Hepatocyte (in vitro differentiated cells): ENCODE measurements at regions not wholly inside any gene's neighbourhood (a gene's known extent, or its start where the extent isn't known, plus 50 kb on each side); places are given as distances from the start of the nearest gene placed in this dataset.
"Not testable (repeated sequence)": the region's sequence is repeated elsewhere in the genome, so short reads cannot be mapped to it uniquely, and the experiment has no call there.

Experiments used
- CTCF ChIP-seq: fragments of 200-600 bp; sonication (generic); IDR thresholded peaks from 2 replicates; pipeline ENCODE4 v1.5.1; 2016; ENCODE audit warnings: antibody characterized with exemption, mild to moderate bottlenecking; ENCODE audit not compliant: poor library complexity
- EZH2 ChIP-seq: fragments of 200-600 bp; sonication (generic); IDR thresholded peaks from 2 replicates; pipeline ENCODE4 v1.6.1; 2016; ENCODE audit warnings: antibody characterized with exemption, mild to moderate bottlenecking, borderline replicate concordance
- EZH2phosphoT487 ChIP-seq: fragments of 200-600 bp; sonication (generic); IDR thresholded peaks from one replicate; pipeline ENCODE4 v1.6.1; 2018; ENCODE audit warnings: antibody characterized with exemption, mild to moderate bottlenecking, low read depth, moderate library complexity; ENCODE audit not compliant: unreplicated experiment, severe bottlenecking

- not testable (repeated sequence) for TF ChIP-seq CTCF, EZH2phosphoT487, EZH2
These were observed 139.6 kb upstream of the TNPO1 start for GRCh38 chr5:72676831-72677230.
